Astrocyte of the spinal cord (primary cell): ENCODE measurements at regions not wholly inside any gene's neighbourhood (a gene's known extent, or its start where the extent isn't known, plus 50 kb on each side); places are given as distances from the start of the nearest gene placed in this dataset.

Experiments
- DNase-seq: peaks from one replicate; pipeline ENCODE4 v3.0.0; 2011; ENCODE audit warnings: low read depth, low spot score
- H3K4me3 ChIP-seq: 2 replicates; pipeline ENCODE4 v1.5.1; 2011; ENCODE audit warnings: low read depth, mild to moderate bottlenecking, low read length, moderate library complexity
- in situ Hi-C: cut with HindIII; loops from 2 replicates; pipeline ENCODE4 v1.10.0; 2017; ENCODE audit warnings: low sequenced_read_pairs
- TF ChIP-seq, protein P1 (sequence below): IDR thresholded peaks from 2 replicates; pipeline ENCODE4 v1.5.1; 2012; ENCODE audit warnings: low read depth, mild to moderate bottlenecking, low read length, inconsistent platforms

GRCh38 chr12:85516039-85516438 lies 236.0 kb downstream of the ALX1 start:
- in situ Hi-C loops, result no loop called here
- no peak overlapping the region for H3K4me3 ChIP-seq
- TF ChIP-seq, protein P1, sequence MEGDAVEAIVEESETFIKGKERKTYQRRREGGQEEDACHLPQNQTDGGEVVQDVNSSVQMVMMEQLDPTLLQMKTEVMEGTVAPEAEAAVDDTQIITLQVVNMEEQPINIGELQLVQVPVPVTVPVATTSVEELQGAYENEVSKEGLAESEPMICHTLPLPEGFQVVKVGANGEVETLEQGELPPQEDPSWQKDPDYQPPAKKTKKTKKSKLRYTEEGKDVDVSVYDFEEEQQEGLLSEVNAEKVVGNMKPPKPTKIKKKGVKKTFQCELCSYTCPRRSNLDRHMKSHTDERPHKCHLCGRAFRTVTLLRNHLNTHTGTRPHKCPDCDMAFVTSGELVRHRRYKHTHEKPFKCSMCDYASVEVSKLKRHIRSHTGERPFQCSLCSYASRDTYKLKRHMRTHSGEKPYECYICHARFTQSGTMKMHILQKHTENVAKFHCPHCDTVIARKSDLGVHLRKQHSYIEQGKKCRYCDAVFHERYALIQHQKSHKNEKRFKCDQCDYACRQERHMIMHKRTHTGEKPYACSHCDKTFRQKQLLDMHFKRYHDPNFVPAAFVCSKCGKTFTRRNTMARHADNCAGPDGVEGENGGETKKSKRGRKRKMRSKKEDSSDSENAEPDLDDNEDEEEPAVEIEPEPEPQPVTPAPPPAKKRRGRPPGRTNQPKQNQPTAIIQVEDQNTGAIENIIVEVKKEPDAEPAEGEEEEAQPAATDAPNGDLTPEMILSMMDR, result no peak
- no peak for DNase-seq

- no peak for DNase-seq
- no peak overlapping the region for H3K4me3 ChIP-seq
- in situ Hi-C loops, result no loop called here
- TF ChIP-seq, protein P1, result no peak
Measured at GRCh38 chr12:85516667-85517325, 236.8 kb downstream of the ALX1 start.

- no peak overlapping the region for H3K4me3 ChIP-seq
- in situ Hi-C loops, result no loop called here
Measured at GRCh38 chr12:85519163-85519562, 239.1 kb downstream of the ALX1 start.

DNA sequence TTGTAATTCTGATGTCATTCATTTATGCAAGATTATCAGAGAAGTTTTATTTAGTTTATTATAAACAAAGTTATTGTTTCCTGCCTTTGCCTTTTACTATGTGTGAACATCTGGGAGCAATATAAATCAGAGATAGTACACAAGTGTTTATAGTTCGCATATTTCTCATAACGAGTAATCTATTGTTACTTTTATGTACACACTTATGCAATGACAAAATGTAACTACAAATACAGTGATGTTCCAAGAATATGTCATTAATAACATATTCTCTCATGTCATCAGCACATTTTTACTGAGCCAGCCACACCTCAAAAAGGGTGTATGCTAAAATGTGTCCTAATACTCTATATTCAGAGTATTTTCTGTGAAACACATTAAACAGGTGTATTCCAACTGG lies 243.2 kb downstream of the ALX1 start:
- H3K4me3 ChIP-seq, result no peak overlapping the region
- TF ChIP-seq, protein P1, result no peak
- in situ Hi-C loops, result no loop called here
- DNase-seq, result no peak

More at GRCh38 chr12:85519163-85519562, 239.1 kb downstream of the ALX1 start:
- no peak for DNase-seq
- TF ChIP-seq, protein P1, result no peak

DNA sequence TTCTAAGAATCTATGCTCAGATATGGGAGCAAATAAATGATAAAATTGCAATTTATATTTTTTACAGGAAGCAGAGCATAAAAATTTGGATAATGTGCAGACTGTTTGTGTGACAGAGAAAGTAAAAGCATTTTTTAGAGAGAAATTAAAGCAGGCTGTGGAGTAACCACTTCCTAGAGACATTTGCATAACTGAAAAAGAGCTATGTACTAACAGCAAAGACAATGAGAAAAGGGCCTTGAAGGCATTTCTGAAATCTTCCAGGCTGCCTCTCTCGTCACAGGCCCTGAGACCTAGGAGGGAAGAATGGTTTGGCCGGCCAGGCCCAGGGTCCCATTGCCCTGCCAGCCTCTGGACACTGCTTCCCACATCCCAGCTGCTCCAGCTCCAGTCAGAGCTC lies 247.2 kb downstream of the ALX1 start:
- DNase-seq, result no peak
- TF ChIP-seq, protein P1, result no peak
- in situ Hi-C loops, result no loop called here
- H3K4me3 ChIP-seq, result no peak overlapping the region

DNA sequence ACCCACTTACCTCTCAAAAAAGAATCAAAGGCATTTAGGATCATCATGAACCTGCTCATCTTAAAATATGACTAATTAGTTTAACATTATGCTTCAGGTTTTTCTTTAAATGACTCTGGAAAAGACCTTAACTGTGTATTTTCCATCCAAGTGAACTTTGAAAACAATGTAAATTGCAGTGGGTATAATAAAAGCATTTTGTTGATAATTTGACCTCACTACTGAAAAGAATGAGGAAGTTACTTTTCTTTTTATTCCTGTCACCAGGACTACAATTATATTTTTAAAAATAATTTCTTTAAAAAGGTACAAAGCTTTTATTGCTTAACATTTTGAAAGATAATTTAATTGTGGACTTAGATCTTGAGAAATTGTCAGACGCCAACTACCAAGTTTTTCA lies 249.9 kb downstream of the ALX1 start:
- no peak for DNase-seq
- H3K4me3 ChIP-seq, result no peak overlapping the region
- in situ Hi-C loops, result no loop called here
- TF ChIP-seq, protein P1, result no peak
